SHP77 (cell line): ENCODE measurements at regions not wholly inside any gene's neighbourhood (a gene's known extent, or its start where the extent isn't known, plus 50 kb on each side); places are given as distances from the start of the nearest gene placed in this dataset.
"Not testable (repeated sequence)": the region's sequence is repeated elsewhere in the genome, so short reads cannot be mapped to it uniquely, and the experiment has no call there.

ENCODE experiments used
- DNase-seq, 2 experiments: peaks; one replicate each; lab custom pipeline; 2025; lab: John Stamatoyannopoulos, UW

GRCh38 chr6:120496661-120497060 lies 837.6 kb downstream of the TBC1D32 start:
- no peak for DNase-seq

- no peak for DNase-seq
Observed at GRCh38 chr6:120493505-120493904, 840.8 kb downstream of the TBC1D32 start.

- no peak for DNase-seq
Observed at GRCh38 chr6:120489941-120490340, 844.3 kb downstream of the TBC1D32 start.

GRCh38 chr6:120484146-120484545 lies 850.1 kb downstream of the TBC1D32 start:
- DNase-seq, result no peak

GRCh38 chr6:120478650-120479049 lies 855.6 kb downstream of the TBC1D32 start:
- no peak for DNase-seq

- no peak for DNase-seq
Observed at GRCh38 chr6:120473804-120474203, 860.5 kb downstream of the TBC1D32 start.

GRCh38 chr6:120468486-120468885 lies 865.8 kb downstream of the TBC1D32 start:
- no peak for DNase-seq

- DNase-seq, result no peak
Observed at GRCh38 chr6:120451508-120451907, 882.8 kb downstream of the TBC1D32 start.

- no peak for DNase-seq
Observed at GRCh38 chr6:120447605-120448004, 886.7 kb downstream of the TBC1D32 start.

- not testable (repeated sequence) for DNase-seq
Observed at GRCh38 chr6:120432840-120433239, 901.4 kb downstream of the TBC1D32 start.

GRCh38 chr6:120431841-120432240 lies 902.4 kb downstream of the TBC1D32 start:
- no peak for DNase-seq

- no peak for DNase-seq
Observed at GRCh38 chr6:120411394-120411793, 922.9 kb downstream of the TBC1D32 start.

GRCh38 chr6:120410586-120410985 lies 923.7 kb downstream of the TBC1D32 start:
- no peak for DNase-seq

GRCh38 chr6:120407696-120408095 lies 926.6 kb downstream of the TBC1D32 start:
- DNase-seq, result no peak

- peak in 1 of 2 experiments; percentile 1 for DNase-seq
Observed at GRCh38 chr6:120405947-120406346, 928.3 kb downstream of the TBC1D32 start.

GRCh38 chr6:120395784-120396183 lies 938.5 kb downstream of the TBC1D32 start:
- DNase-seq, result no peak

- no peak for DNase-seq
Observed at GRCh38 chr6:120395330-120395729, 939.0 kb downstream of the TBC1D32 start.

GRCh38 chr6:120392941-120393340 lies 941.3 kb downstream of the TBC1D32 start:
- DNase-seq, result no peak

GRCh38 chr6:120384671-120385070 lies 949.6 kb downstream of the TBC1D32 start:
- no peak for DNase-seq

- DNase-seq, result no peak
Observed at GRCh38 chr6:120383681-120384080, 950.6 kb downstream of the TBC1D32 start.

GRCh38 chr6:120378582-120379220 lies 955.6 kb downstream of the TBC1D32 start:
- DNase-seq, result peak; percentile 48 to 50

- DNase-seq, result no peak
Observed at GRCh38 chr6:120373185-120373584, 961.1 kb downstream of the TBC1D32 start.

- no peak for DNase-seq
Observed at GRCh38 chr6:120363429-120363828, 970.9 kb downstream of the TBC1D32 start.

- DNase-seq, result not testable (repeated sequence)
Observed at GRCh38 chr6:120358535-120358934, 975.7 kb downstream of the TBC1D32 start.
